ENCODE measurements at regions not wholly inside any gene's neighbourhood (a gene's known extent, or its start where the extent isn't known, plus 50 kb on each side); places are given as distances from the start of the nearest gene placed in this dataset.

DNA sequence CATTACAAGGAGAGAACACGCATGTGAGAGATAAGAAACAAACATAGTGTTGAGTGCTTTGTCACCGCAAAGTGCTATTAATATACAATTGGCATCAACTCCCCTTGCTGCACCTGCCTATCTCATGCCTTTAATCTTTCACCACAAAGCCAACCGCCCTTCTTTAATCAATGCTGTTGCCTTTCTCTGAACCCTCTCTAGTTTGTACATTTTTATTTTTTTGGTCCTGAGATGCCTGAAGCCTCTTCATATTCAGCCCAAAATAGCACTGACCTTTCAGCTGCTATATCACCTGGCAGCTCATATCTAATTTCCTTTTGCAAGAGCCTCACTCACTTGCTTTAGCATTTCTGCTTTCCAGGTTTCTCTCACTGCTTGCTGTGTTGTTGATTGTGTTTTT lies 504.7 kb downstream of the NUF2 start:
- no peak for DNase-seq (ENCODE audit: extremely low read depth, low read depth)
- TF ChIP-seq, protein P1, sequence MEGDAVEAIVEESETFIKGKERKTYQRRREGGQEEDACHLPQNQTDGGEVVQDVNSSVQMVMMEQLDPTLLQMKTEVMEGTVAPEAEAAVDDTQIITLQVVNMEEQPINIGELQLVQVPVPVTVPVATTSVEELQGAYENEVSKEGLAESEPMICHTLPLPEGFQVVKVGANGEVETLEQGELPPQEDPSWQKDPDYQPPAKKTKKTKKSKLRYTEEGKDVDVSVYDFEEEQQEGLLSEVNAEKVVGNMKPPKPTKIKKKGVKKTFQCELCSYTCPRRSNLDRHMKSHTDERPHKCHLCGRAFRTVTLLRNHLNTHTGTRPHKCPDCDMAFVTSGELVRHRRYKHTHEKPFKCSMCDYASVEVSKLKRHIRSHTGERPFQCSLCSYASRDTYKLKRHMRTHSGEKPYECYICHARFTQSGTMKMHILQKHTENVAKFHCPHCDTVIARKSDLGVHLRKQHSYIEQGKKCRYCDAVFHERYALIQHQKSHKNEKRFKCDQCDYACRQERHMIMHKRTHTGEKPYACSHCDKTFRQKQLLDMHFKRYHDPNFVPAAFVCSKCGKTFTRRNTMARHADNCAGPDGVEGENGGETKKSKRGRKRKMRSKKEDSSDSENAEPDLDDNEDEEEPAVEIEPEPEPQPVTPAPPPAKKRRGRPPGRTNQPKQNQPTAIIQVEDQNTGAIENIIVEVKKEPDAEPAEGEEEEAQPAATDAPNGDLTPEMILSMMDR (IDR thresholded peaks at IDR 0.05; ENCODE audit: low read depth, low read length) = no peak

DNA sequence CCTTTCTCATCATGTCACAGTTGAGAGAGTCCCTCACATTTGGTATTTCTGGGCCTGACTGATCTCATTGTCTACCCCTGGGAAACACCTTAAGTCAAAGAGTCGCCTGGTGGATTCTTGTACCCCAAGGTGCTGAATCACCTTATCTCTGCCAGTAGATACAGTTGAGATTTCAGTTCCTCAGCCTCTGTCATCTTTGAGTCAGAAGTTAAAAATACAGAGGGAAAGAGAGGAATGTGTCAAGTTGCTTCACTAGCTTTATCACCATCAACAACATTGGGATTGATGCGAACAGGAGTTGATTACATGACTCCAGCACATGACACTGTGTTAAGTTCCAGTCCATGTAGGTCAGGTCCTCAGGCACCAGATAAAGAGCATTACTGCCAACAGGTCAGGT lies 513.0 kb downstream of the NUF2 start:
- TF ChIP-seq, protein P1 (IDR thresholded peaks at IDR 0.05; ENCODE audit: low read depth, low read length) = no peak
- DNase-seq (ENCODE audit: extremely low read depth, low read depth) = no peak

DNA sequence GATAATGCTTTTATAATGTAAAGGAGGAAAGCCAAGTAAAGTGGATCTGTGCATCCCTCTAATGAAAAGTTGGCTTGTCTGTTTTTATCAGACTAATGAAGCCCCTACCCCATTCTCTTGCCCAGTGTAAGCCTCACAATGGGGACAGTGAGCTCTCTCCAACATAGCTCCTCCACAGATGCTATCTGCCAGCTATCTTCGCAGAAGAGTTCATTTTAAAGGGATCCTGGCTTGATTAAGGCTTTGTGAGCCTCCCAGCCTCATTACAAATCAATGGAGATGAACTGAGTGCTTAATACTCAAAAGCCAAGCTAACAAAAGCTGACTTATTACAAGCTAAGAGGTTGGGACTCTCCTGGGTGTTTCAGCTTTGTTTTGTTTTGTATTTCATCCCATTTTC lies 514.7 kb downstream of the NUF2 start:
- no peak for DNase-seq (ENCODE audit: extremely low read depth, low read depth)
- TF ChIP-seq, protein P1 (IDR thresholded peaks at IDR 0.05; ENCODE audit: low read depth, low read length) = no peak

DNA sequence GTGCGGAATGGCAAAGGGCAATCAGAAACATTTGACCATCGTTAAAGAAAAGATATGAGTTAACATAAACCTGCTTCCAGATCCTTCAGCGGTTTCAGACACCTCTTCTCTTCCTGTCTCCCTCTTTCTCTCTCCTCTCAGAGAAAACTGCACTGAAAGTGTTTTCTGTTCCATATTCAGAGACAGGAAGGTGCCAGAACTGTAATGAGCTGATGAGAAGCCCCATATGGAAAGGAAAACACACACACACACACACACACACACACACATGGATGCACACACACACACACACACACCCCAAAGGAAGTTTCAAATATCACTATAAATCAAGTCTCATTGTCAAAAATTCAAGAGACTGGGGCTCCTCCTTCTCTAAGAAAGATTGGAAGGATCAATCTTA lies 515.5 kb downstream of the NUF2 start:
- TF ChIP-seq, protein P1 (IDR thresholded peaks at IDR 0.05; ENCODE audit: low read depth, low read length) = no peak
- DNase-seq (ENCODE audit: extremely low read depth, low read depth) = no peak

DNA sequence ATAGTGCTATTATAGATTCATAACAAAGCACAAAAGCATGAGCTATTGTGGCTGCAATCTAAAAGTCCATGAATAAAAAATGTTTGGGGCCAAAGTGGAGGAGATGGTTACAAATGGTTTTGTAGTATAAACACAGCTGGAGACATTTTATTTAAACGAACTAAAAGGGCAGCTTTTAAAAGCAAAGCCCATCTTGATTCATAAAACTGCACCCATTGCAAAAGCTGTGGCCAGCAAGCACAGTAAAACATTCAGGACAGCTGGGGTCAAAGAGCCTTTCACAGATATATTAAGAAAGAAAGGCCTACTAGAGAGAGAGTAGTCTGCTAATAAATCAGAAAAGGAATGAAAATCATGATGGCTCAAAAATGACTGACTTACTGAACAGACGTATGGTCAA lies 520.8 kb downstream of the NUF2 start:
- TF ChIP-seq, protein P1 (IDR thresholded peaks at IDR 0.05; ENCODE audit: low read depth, low read length) = no peak
- DNase-seq (ENCODE audit: extremely low read depth, low read depth) = no peak

DNA sequence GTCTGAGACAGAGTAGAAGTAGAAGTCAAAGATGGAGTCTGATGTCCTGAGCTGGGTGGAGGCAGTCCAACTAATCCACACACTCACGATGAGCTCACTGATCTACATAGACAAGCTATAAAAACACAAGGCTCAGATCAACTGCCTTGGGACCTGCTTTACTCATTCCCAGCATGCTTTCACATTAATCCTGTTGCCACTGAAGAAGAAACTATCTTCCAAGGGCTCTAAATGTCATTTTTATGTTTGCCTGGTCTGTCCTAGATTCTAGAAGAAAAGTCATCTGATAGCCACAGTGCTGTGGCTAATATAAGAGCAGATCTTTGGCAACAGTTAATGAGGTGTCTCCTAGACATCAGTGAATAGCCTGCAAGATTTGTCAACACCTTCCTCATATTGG lies 522.7 kb downstream of the NUF2 start:
- DNase-seq (ENCODE audit: extremely low read depth, low read depth) = no peak
- TF ChIP-seq, protein P1 (IDR thresholded peaks at IDR 0.05; ENCODE audit: low read depth, low read length) = no peak

DNA sequence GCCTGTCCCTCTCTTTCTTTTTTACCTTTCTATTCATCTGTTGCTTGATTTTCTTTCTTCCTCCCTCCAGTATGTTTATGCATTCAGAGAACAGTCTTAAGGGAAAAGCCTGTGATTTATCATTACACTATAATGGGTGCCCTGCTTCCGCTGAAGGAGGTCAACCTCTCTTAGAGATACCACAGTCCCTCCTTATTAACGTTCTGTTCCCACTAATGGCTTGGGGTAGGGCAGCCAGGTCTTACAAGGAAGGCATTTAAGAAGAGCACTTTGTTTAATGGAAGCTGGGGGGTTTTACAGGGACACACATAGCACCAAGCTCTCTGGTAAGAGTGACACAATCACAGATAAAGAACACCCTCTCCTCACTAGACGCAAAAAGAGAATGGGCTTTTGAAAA lies 523.5 kb downstream of the NUF2 start:
- TF ChIP-seq, protein P1 (IDR thresholded peaks at IDR 0.05; ENCODE audit: low read depth, low read length) = no peak
- DNase-seq (ENCODE audit: extremely low read depth, low read depth) = no peak

Data from AG09319 (cell line).